Activated naive CD8-positive, alpha-beta T cell treated with anti-CD3 and anti-CD28 coated beads for 36 hours (primary cell): ENCODE measurements at regions not wholly inside any gene's neighbourhood (a gene's known extent, or its start where the extent isn't known, plus 50 kb on each side); places are given as distances from the start of the nearest gene placed in this dataset.
"Not testable (repeated sequence)": the region's sequence is repeated elsewhere in the genome, so short reads cannot be mapped to it uniquely, and the experiment has no call there.

ENCODE experiments used
- DNase-seq: peaks from one replicate; pipeline ENCODE4 v3.0.0; 2021
- H3K27ac Mint-ChIP-seq: one replicate; pipeline ENCODE4 v1.8.0; 2022; ENCODE audit warnings: mild to moderate bottlenecking, moderate library complexity, mixed read lengths
- H3K27me3 Mint-ChIP-seq: one replicate; pipeline ENCODE4 v1.8.0; 2022; ENCODE audit warnings: mild to moderate bottlenecking, mixed read lengths
- H3K36me3 Mint-ChIP-seq: one replicate; pipeline ENCODE4 v1.8.0; 2021; ENCODE audit warnings: mild to moderate bottlenecking, mixed read lengths
- H3K4me1 Mint-ChIP-seq: one replicate; pipeline ENCODE4 v1.8.0; 2021; ENCODE audit warnings: mixed read lengths
- H3K4me3 Mint-ChIP-seq: one replicate; pipeline ENCODE4 v1.8.0; 2022; ENCODE audit warnings: mild to moderate bottlenecking, moderate library complexity, mixed read lengths
- H3K9me3 Mint-ChIP-seq: one replicate; pipeline ENCODE4 v1.8.0; 2022; ENCODE audit warnings: mixed read lengths

DNA sequence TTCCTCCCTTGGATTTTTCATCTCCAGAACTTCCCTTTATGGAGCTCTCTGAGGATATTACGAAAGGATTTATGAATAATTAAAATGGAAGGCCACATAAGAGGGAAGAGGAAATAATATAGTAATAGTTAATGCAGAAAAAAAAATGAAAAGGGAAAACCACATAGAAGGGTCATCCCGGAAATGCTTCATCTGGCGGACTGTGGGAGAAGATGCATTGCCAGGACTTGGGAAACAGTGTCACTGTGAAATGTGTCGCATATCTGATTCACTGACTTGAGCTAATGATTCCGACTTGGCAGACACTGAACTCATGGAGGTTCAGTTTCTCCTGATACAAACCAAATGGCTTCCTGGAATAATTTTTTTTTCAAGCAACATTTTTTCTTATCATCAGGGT lies 129.9 kb upstream of the RMP24 start:
- DNase-seq, result no peak
- no peak overlapping the region for H3K27ac Mint-ChIP-seq
- peaks cover 14% of the 10 kb centered on the region for H3K27me3 Mint-ChIP-seq
- H3K9me3 Mint-ChIP-seq, result peaks cover 9% of the 10 kb centered on the region
- no peaks in the 10 kb centered on the region for H3K4me1 Mint-ChIP-seq
- no peaks in the 10 kb centered on the region for H3K36me3 Mint-ChIP-seq
- no peak overlapping the region for H3K4me3 Mint-ChIP-seq

DNA sequence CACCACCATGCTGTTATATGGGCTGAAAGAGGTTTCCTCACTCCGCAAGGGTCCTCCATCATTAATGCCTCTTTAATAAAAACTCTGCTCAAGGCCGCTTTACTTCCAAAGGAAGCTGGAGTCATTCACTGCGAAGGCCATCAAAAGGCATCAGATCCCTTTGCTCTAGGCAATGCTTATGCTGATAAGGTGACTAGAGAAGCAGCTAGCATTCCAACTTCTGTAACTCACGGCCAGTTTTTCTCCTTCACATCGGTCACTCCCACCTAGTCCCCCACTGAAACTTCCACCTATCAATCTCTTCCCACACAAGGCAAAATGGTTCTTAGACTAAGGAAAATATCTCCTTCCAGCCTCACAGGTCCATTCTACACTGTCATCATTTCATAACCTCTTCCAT lies 124.2 kb upstream of the RMP24 start:
- not testable (repeated sequence) for H3K4me1 Mint-ChIP-seq, H3K4me3 Mint-ChIP-seq
- H3K27me3 Mint-ChIP-seq, result peaks cover 14% of the 10 kb centered on the region

GRCh38 chr18:35849241-35849640 lies 123.2 kb upstream of the RMP24 start:
- H3K9me3 Mint-ChIP-seq, H3K27ac Mint-ChIP-seq, H3K36me3 Mint-ChIP-seq, H3K4me3 Mint-ChIP-seq, DNase-seq, H3K4me1 Mint-ChIP-seq: not testable (repeated sequence)
- peaks cover 14% of the 10 kb centered on the region for H3K27me3 Mint-ChIP-seq

More for the DNA sequence above, 124.2 kb upstream of the RMP24 start:
- not testable (repeated sequence) for H3K27ac Mint-ChIP-seq, H3K36me3 Mint-ChIP-seq, DNase-seq, H3K9me3 Mint-ChIP-seq

GRCh38 chr18:35851286-35851970 lies 121.1 kb upstream of the RMP24 start:
- no peak for DNase-seq
- Mint-ChIP-seq H3K9me3 (no peaks in the 10 kb centered on the region), H3K4me3 (no peak overlapping the region), H3K4me1 (no peaks in the 10 kb centered on the region), H3K27me3 (peaks cover 4% of the 10 kb centered on the region), H3K27ac (no peak overlapping the region), H3K36me3 (no peaks in the 10 kb centered on the region)

DNA sequence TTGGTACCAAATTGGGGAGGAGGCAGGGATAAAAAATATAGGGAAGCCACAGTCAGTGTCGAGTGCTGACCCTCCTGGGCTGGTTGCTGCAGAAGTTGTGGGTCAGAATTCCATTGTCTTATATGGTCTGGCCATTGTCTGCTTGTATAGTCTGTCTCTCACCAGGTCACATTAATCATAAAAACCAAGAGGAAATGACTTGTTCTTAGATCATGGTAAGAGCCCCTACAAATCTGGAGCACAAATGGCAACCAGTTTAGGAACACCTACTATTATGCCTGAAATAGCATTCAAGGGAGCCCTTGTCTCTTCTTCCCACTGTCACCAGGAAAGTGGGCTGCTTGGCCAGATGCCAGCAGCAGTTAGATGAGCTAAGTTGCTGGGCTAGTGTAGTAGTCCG lies 119.7 kb upstream of the RMP24 start:
- peaks cover 5% of the 10 kb centered on the region for H3K27me3 Mint-ChIP-seq
- H3K9me3 Mint-ChIP-seq, result no peaks in the 10 kb centered on the region
- H3K36me3 Mint-ChIP-seq, result no peaks in the 10 kb centered on the region
- no peak overlapping the region for H3K27ac Mint-ChIP-seq
- DNase-seq, result no peak
- H3K4me1 Mint-ChIP-seq, result no peaks in the 10 kb centered on the region
- H3K4me3 Mint-ChIP-seq, result no peak overlapping the region

GRCh38 chr18:35854095-35854494 lies 118.4 kb upstream of the RMP24 start:
- DNase-seq, result no peak
- no peaks in the 10 kb centered on the region for H3K4me1 Mint-ChIP-seq
- H3K36me3 Mint-ChIP-seq, result no peaks in the 10 kb centered on the region
- H3K27me3 Mint-ChIP-seq, result peaks cover 9% of the 10 kb centered on the region
- no peak overlapping the region for H3K27ac Mint-ChIP-seq
- no peaks in the 10 kb centered on the region for H3K9me3 Mint-ChIP-seq
- no peak overlapping the region for H3K4me3 Mint-ChIP-seq

- no peak overlapping the region for H3K27ac Mint-ChIP-seq
- no peaks in the 10 kb centered on the region for H3K36me3 Mint-ChIP-seq
- H3K27me3 Mint-ChIP-seq, result peaks cover 9% of the 10 kb centered on the region
- no peaks in the 10 kb centered on the region for H3K9me3 Mint-ChIP-seq
- no peaks in the 10 kb centered on the region for H3K4me1 Mint-ChIP-seq
- DNase-seq, result no peak
- no peak overlapping the region for H3K4me3 Mint-ChIP-seq
Observed at GRCh38 chr18:35856178-35856577, 116.3 kb upstream of the RMP24 start.

GRCh38 chr18:35856721-35857120 lies 115.8 kb upstream of the RMP24 start:
- not testable (repeated sequence) for H3K27me3 Mint-ChIP-seq, H3K36me3 Mint-ChIP-seq, H3K27ac Mint-ChIP-seq, H3K4me3 Mint-ChIP-seq, H3K9me3 Mint-ChIP-seq, H3K4me1 Mint-ChIP-seq, DNase-seq

DNA sequence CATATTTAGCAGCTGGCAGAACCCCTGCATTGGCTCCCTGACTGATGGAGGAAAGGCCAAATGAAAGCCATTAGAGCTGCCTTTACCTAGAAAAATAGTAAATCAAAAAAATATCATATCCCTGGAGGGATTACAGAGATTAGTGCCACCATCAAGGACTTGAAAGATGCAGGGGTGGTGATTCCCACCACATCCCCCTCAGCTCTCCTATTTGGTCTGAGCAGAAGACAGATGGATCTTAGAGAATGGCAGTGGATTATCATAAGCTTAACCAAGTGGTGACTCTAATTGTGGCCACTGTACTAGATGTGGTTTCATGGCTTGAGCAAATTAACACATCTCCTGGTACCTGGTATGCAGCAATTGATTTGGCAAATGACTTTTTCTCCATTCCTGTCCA lies 114.9 kb upstream of the RMP24 start:
- DNase-seq, H3K4me1 Mint-ChIP-seq, H3K36me3 Mint-ChIP-seq, H3K27ac Mint-ChIP-seq, H3K27me3 Mint-ChIP-seq, H3K4me3 Mint-ChIP-seq, H3K9me3 Mint-ChIP-seq: not testable (repeated sequence)

DNA sequence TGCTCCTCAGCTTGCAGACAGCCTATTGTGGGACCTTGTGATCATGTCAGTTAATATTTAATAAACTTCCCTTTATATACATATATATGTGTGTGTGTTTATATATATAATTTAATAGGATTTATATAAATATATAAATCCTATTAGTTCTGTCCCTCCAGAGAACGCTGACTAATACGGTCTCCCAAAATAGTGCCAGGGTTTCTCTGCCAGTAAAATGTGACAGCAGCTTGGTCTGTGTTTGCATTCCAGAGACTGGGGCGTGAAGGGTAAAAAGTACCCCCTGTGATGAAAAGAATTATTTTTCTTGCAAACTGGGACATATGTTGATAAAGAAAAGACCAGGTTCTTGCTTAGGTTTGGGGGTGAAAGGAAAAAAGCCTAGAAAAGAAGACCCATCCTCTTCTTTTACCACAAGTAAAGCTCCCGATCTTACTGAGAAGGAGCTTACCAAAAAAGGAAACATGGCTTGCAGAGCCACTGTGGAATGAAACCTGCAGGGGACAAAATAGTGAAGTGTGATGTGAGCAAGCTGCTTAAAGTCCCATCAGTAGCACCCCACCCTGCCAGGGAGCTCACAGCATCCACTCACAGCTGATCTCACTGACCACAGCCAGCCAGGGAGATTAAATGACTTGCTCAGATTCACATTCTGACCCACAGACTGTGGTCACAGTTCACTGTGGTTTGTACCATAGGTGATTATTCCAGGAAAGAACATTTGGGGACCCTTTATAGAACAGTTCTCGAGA lies 110.9 kb upstream of the RMP24 start:
- Mint-ChIP-seq H3K4me3 (no peak overlapping the region), H3K27ac (no peak overlapping the region), H3K36me3 (no peaks in the 10 kb centered on the region), H3K27me3 (peaks cover 4% of the 10 kb centered on the region), H3K9me3 (no peaks in the 10 kb centered on the region), H3K4me1 (no peaks in the 10 kb centered on the region)
- no peak for DNase-seq

DNA sequence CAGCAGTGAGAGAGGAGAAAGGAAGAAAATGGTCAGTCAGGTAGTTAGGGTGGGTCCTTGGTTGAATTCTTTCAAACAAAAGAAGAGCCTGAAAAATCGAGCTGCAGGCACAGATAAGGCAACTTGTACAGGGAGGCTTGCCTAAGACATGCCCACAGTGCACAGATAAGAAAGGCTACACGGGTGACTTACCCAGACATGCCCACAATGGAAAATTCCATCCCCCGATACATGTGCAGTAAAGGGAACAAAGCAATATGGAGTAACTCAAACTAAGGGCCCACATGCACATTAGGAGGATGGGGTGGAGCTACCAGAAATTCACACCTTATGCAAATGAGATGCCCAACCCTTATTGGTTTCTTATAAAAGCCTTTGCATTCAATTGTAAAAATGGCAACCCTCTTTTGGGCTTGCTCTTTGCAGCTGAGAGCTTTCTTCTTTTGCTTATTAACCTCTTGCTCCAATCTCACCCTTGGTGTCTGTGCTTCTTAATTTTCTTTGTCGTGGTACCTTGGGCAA lies 110.3 kb upstream of the RMP24 start:
- H3K27ac Mint-ChIP-seq, result no peak overlapping the region
- no peak for DNase-seq
- no peak overlapping the region for H3K4me3 Mint-ChIP-seq
- no peaks in the 10 kb centered on the region for H3K36me3 Mint-ChIP-seq
- no peaks in the 10 kb centered on the region for H3K4me1 Mint-ChIP-seq
- H3K27me3 Mint-ChIP-seq, result peaks cover 3% of the 10 kb centered on the region
- no peaks in the 10 kb centered on the region for H3K9me3 Mint-ChIP-seq

- no peak overlapping the region for H3K27ac Mint-ChIP-seq
- H3K36me3 Mint-ChIP-seq, result no peaks in the 10 kb centered on the region
- no peak overlapping the region for H3K4me3 Mint-ChIP-seq
- no peaks in the 10 kb centered on the region for H3K4me1 Mint-ChIP-seq
- no peak for DNase-seq
- no peaks in the 10 kb centered on the region for H3K9me3 Mint-ChIP-seq
- no peaks in the 10 kb centered on the region for H3K27me3 Mint-ChIP-seq
Observed at GRCh38 chr18:35864916-35865315, 107.6 kb upstream of the RMP24 start.

GRCh38 chr18:35868915-35869314 lies 103.6 kb upstream of the RMP24 start:
- Mint-ChIP-seq H3K4me3 (no peak overlapping the region), H3K4me1 (no peaks in the 10 kb centered on the region), H3K9me3 (no peaks in the 10 kb centered on the region), H3K36me3 (no peaks in the 10 kb centered on the region), H3K27ac (no peak overlapping the region), H3K27me3 (peaks cover 13% of the 10 kb centered on the region)
- no peak for DNase-seq

DNA sequence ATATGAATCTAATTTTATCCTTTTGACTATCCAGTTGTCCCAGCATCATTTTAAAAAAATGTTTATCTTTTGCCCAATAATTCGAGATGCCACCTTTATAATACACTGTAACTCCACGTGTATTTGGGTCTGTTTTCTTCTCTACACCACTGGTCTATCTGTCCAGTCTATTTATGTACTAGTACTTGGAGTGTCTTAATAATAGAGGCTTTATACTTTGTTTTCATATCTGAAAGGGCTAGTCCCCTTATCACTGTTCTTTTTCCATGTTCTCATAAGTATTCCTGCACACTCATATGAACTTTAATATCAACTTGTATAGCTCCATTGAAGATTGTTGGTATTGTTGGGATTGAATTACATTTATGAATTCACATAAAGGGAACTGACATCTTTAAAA lies 101.1 kb upstream of the RMP24 start:
- Mint-ChIP-seq H3K4me3 (no peak overlapping the region), H3K36me3 (no peaks in the 10 kb centered on the region), H3K27me3 (peaks cover 14% of the 10 kb centered on the region), H3K27ac (no peak overlapping the region), H3K4me1 (no peaks in the 10 kb centered on the region), H3K9me3 (no peaks in the 10 kb centered on the region)
- DNase-seq, result no peak

GRCh38 chr18:35875566-35875965 lies 96.9 kb upstream of the RMP24 start:
- H3K9me3 Mint-ChIP-seq, result no peaks in the 10 kb centered on the region
- H3K4me1 Mint-ChIP-seq, result no peaks in the 10 kb centered on the region
- no peak for DNase-seq
- no peak overlapping the region for H3K4me3 Mint-ChIP-seq
- H3K36me3 Mint-ChIP-seq, result no peaks in the 10 kb centered on the region
- H3K27me3 Mint-ChIP-seq, result peaks cover 12% of the 10 kb centered on the region
- no peak overlapping the region for H3K27ac Mint-ChIP-seq

GRCh38 chr18:35876243-35876642 lies 96.2 kb upstream of the RMP24 start:
- H3K27ac Mint-ChIP-seq, result no peak overlapping the region
- peaks cover 7% of the 10 kb centered on the region for H3K27me3 Mint-ChIP-seq

More at GRCh38 chr18:35876243-35876642, 96.2 kb upstream of the RMP24 start:
- no peaks in the 10 kb centered on the region for H3K36me3 Mint-ChIP-seq
- no peaks in the 10 kb centered on the region for H3K4me1 Mint-ChIP-seq
- DNase-seq, result no peak
- H3K4me3 Mint-ChIP-seq, result no peak overlapping the region
- H3K9me3 Mint-ChIP-seq, result no peaks in the 10 kb centered on the region
